Neural cell (in vitro differentiated cells): ENCODE measurements at regions not wholly inside any gene's neighbourhood (a gene's known extent, or its start where the extent isn't known, plus 50 kb on each side); places are given as distances from the start of the nearest gene placed in this dataset.

Experiments used
- H2AFZ ChIP-seq: fragments of 200-600, 300-800 bp; sonication (generic), shearing (Covaris generic); 2 replicates; pipeline ENCODE4 v1.6.0; 2014; ENCODE audit warnings: low read depth, mild to moderate bottlenecking, antibody characterized with exemption, low read length, moderate library complexity
- H3F3A ChIP-seq: fragments of 200-600 bp; shearing (Covaris generic); 2 replicates; pipeline ENCODE4 v1.6.1; 2016; ENCODE audit warnings: mild to moderate bottlenecking, moderate library complexity, mixed read lengths, antibody characterized with exemption, low read length; ENCODE audit not compliant: insufficient read depth, poor library complexity, severe bottlenecking
- H3K27ac ChIP-seq: fragments of 200-600, 300-800 bp; sonication (generic), shearing (Covaris generic); 2 replicates; pipeline ENCODE4 v1.5.1; 2014; ENCODE audit warnings: mild to moderate bottlenecking, low read length, moderate library complexity
- H3K27me3 ChIP-seq: fragments of 300-800, 200-600 bp; sonication (generic), shearing (Covaris generic); 2 replicates; pipeline ENCODE4 v1.6.0; 2014; ENCODE audit warnings: mild to moderate bottlenecking, low read depth, low read length, moderate library complexity; ENCODE audit not compliant: insufficient read depth
- H3K36me3 ChIP-seq: fragments of 300-800, 200-600 bp; sonication (generic), shearing (Covaris generic); 2 replicates; pipeline ENCODE4 v1.5.1; 2014; ENCODE audit warnings: mild to moderate bottlenecking, antibody characterized with exemption, low read length, moderate library complexity; ENCODE audit not compliant: insufficient read depth
- H3K4me2 ChIP-seq: fragments of 300-800, 200-600 bp; sonication (generic), shearing (Covaris generic); 2 replicates; pipeline ENCODE4 v1.6.0; 2014; ENCODE audit warnings: mild to moderate bottlenecking, low read length
- H3K4me3 ChIP-seq: fragments of 300-800, 200-600 bp; sonication (generic), shearing (Covaris generic); 2 replicates; pipeline ENCODE4 v1.5.1; 2014; ENCODE audit warnings: mild to moderate bottlenecking, low read length, moderate library complexity
- H3K79me2 ChIP-seq: fragments of 200-600 bp; shearing (Covaris generic); replicated peaks from 2 replicates; pipeline ENCODE4 v1.6.0; 2014; ENCODE audit warnings: mild to moderate bottlenecking, low read length, moderate library complexity; ENCODE audit not compliant: insufficient read depth
- H3K9ac ChIP-seq: fragments of 300-800, 200-600 bp; sonication (generic), shearing (Covaris generic); 2 replicates; pipeline ENCODE4 v1.6.1; 2016; ENCODE audit warnings: mild to moderate bottlenecking, low read length, mixed read lengths
- H3K9me2 ChIP-seq: fragments of 200-600 bp; shearing (Covaris generic); 2 replicates; pipeline ENCODE4 v1.6.1; 2016; ENCODE audit warnings: mild to moderate bottlenecking, low read length, mixed read lengths; ENCODE audit not compliant: insufficient read depth
- H3K9me3 ChIP-seq: fragments of 200-600, 300-800 bp; sonication (generic), shearing (Covaris generic); 2 replicates; pipeline ENCODE4 v1.6.1; 2016; ENCODE audit warnings: mild to moderate bottlenecking, mixed run types, low read length, moderate library complexity, mixed read lengths
- H4K20me1 ChIP-seq: fragments of 200-600 bp; shearing (Covaris generic); 2 replicates; pipeline ENCODE4 v1.6.1; 2016; ENCODE audit warnings: mild to moderate bottlenecking, mixed run types; ENCODE audit not compliant: insufficient read depth
- EP300 ChIP-seq: fragments of 450-650 bp; conservative IDR thresholded peaks from 2 replicates; pipeline ENCODE4 v1.6.1; 2014; ENCODE audit warnings: antibody characterized with exemption, mild to moderate bottlenecking, moderate library complexity; ENCODE audit not compliant: poor library complexity, severe bottlenecking
- EZH2 ChIP-seq: fragments of 200-600, 300-800 bp; shearing (Covaris generic), sonication (generic); IDR thresholded peaks from 2 replicates; pipeline ENCODE4 v1.6.1; 2014; ENCODE audit warnings: antibody characterized with exemption, low read length, borderline replicate concordance, mild to moderate bottlenecking; ENCODE audit not compliant: insufficient read depth, poor library complexity, severe bottlenecking
- RAD21 ChIP-seq: fragments of 450-650 bp; conservative IDR thresholded peaks from 2 replicates; pipeline ENCODE4 v1.6.1; 2014; ENCODE audit warnings: antibody characterized with exemption, mild to moderate bottlenecking, moderate library complexity
- SMC3 ChIP-seq: fragments of 450-650 bp; conservative IDR thresholded peaks from 2 replicates; pipeline ENCODE4 v1.6.1; 2014; ENCODE audit warnings: antibody characterized with exemption, mild to moderate bottlenecking, moderate library complexity; ENCODE audit not compliant: poor library complexity
- TAF1 ChIP-seq: IDR thresholded peaks from 2 replicates; pipeline ENCODE4 v1.6.1; 2012; ENCODE audit warnings: low read depth
- small RNA-seq, 3 experiments: library from RNA; depleted of rRNA; stranded (forward); fragments of <200 nt; gene quantifications; one replicate each; pipeline ENCODE3, GENCODE V24; 2012
- TF ChIP-seq, protein P1 (sequence below): fragments of 450-650 bp; IDR thresholded peaks from 2 replicates; pipeline ENCODE4 v1.5.1; 2014; ENCODE audit warnings: antibody characterized with exemption, mild to moderate bottlenecking, moderate library complexity; ENCODE audit not compliant: poor library complexity, severe bottlenecking
- TF ChIP-seq, protein P2 (sequence below): IDR thresholded peaks from 2 replicates; pipeline ENCODE4 v1.6.1; 2012; ENCODE audit warnings: borderline replicate concordance

DNA sequence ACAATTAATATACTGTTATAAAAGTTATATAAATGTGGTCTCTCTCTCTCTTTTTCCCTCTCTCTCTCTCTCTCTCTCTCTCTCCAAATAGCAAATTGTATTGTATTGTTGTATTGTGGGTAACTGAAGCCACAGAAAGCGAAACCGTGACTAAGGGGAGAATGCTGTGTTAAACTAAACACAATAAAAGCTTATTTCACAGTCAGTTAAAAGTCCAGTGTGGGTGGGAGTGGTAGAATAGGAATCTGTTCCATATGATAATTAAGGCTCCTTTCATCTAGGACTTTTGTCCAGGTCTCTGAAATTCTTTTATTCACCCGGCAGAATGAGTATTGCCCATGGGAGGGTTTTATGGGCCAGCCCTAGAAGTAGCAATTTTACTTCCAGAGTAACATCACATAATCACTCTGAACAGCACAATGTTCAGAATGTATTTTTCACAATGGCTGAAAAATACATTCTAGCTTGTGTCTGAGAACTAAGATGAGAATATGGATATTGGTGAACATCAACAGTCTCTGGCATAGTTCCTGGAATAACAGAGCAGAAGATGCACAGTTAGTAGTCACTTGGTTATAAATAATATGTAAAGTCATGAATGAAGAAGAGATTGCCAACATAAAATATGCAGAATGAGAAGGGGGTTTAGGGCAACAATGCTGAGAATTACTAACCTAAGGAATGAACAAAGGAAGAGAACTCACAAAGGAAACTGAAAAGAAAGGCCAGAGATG is 399.1 kb downstream of the PLCL1 start:
- Histone ChIP-seq H2AFZ (no peak overlapping the region), H3K36me3 (no peaks in the 10 kb centered on the region), H3F3A (no peaks in the 10 kb centered on the region), H3K79me2 (no peaks in the 10 kb centered on the region), H3K9me2 (no peaks in the 10 kb centered on the region), H3K4me3 (no peak overlapping the region), H4K20me1 (no peaks in the 10 kb centered on the region), H3K27me3 (no peaks in the 10 kb centered on the region), H3K9ac (no peak overlapping the region), H3K27ac (no peak overlapping the region), H3K9me3 (no peaks in the 10 kb centered on the region), H3K4me2 (no peak overlapping the region)
- TF ChIP-seq EP300 (no peak), RAD21 (no peak), EZH2 (no peak), SMC3 (no peak), TAF1 (no peak)
- TF ChIP-seq, protein P1, sequence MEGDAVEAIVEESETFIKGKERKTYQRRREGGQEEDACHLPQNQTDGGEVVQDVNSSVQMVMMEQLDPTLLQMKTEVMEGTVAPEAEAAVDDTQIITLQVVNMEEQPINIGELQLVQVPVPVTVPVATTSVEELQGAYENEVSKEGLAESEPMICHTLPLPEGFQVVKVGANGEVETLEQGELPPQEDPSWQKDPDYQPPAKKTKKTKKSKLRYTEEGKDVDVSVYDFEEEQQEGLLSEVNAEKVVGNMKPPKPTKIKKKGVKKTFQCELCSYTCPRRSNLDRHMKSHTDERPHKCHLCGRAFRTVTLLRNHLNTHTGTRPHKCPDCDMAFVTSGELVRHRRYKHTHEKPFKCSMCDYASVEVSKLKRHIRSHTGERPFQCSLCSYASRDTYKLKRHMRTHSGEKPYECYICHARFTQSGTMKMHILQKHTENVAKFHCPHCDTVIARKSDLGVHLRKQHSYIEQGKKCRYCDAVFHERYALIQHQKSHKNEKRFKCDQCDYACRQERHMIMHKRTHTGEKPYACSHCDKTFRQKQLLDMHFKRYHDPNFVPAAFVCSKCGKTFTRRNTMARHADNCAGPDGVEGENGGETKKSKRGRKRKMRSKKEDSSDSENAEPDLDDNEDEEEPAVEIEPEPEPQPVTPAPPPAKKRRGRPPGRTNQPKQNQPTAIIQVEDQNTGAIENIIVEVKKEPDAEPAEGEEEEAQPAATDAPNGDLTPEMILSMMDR, result no peak
- TF ChIP-seq, protein P2, sequence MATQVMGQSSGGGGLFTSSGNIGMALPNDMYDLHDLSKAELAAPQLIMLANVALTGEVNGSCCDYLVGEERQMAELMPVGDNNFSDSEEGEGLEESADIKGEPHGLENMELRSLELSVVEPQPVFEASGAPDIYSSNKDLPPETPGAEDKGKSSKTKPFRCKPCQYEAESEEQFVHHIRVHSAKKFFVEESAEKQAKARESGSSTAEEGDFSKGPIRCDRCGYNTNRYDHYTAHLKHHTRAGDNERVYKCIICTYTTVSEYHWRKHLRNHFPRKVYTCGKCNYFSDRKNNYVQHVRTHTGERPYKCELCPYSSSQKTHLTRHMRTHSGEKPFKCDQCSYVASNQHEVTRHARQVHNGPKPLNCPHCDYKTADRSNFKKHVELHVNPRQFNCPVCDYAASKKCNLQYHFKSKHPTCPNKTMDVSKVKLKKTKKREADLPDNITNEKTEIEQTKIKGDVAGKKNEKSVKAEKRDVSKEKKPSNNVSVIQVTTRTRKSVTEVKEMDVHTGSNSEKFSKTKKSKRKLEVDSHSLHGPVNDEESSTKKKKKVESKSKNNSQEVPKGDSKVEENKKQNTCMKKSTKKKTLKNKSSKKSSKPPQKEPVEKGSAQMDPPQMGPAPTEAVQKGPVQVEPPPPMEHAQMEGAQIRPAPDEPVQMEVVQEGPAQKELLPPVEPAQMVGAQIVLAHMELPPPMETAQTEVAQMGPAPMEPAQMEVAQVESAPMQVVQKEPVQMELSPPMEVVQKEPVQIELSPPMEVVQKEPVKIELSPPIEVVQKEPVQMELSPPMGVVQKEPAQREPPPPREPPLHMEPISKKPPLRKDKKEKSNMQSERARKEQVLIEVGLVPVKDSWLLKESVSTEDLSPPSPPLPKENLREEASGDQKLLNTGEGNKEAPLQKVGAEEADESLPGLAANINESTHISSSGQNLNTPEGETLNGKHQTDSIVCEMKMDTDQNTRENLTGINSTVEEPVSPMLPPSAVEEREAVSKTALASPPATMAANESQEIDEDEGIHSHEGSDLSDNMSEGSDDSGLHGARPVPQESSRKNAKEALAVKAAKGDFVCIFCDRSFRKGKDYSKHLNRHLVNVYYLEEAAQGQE, result no peak

Small RNAs in the stretch of these regions (small RNA-seq; reads per million reads assigned to genes)
- gene RNU7-147P, result 0 reads per million in 3 experiments
